ENCODE measurements at regions not wholly inside any gene's neighbourhood (a gene's known extent, or its start where the extent isn't known, plus 50 kb on each side); places are given as distances from the start of the nearest gene placed in this dataset.

DNA sequence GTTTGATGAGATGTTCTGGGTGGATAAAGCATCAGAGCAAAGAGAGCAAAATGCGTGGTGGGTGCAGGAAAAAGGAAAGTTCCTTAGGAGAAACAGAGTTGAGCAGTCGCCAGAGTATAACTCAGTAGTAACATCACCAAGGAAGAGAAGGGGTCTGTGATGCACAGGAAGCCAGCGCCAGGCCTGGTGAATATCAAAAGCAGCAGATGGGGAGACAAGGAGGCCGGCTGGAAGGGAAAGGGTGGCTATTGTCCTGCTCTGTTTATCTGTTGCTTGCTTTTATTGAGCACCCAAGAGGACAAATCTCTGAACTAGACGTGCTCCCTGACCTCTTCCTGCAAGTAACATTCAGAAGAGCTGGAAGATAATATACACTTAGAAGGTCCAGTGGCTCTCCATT is 52.7 kb upstream of the GRAMD1B start:
- no peak for TF ChIP-seq CTCF (IDR thresholded peaks at IDR 0.05)
- TF ChIP-seq POLR2A (IDR thresholded peaks at IDR 0.05), result no peak
